ENCODE measurements at regions not wholly inside any gene's neighbourhood (a gene's known extent, or its start where the extent isn't known, plus 50 kb on each side); places are given as distances from the start of the nearest gene placed in this dataset.

GRCh38 chrX:87388381-87388780 lies 129.2 kb upstream of the KLHL4 start:
- DNase-seq = no peak
- Histone ChIP-seq H3K27me3 (ENCODE audit: low read depth) (no peaks in the 10 kb centered on the region), H3K4me3 (no peak overlapping the region), H3K4me1 (no peaks in the 10 kb centered on the region), H3K27ac (replicated peaks) (no peak overlapping the region), H3K36me3 (no peaks in the 10 kb centered on the region), H3K9me3 (replicated peaks) (no peaks in the 10 kb centered on the region)
- TF ChIP-seq CTCF (IDR thresholded peaks at IDR 0.05; ENCODE audit: borderline replicate concordance) = no peak
- intact Hi-C loops (cut with micrococcal nuclease) = no loop called here

- Histone ChIP-seq H3K4me3 (no peak overlapping the region), H3K9me3 (replicated peaks) (no peaks in the 10 kb centered on the region), H3K36me3 (no peaks in the 10 kb centered on the region), H3K27ac (replicated peaks) (no peak overlapping the region), H3K27me3 (ENCODE audit: low read depth) (no peaks in the 10 kb centered on the region), H3K4me1 (no peaks in the 10 kb centered on the region)
- no peak for DNase-seq
- intact Hi-C loops (cut with micrococcal nuclease) = no loop called here
- TF ChIP-seq CTCF (IDR thresholded peaks at IDR 0.05; ENCODE audit: borderline replicate concordance) = no peak
Measured at GRCh38 chrX:87391742-87392141, 125.9 kb upstream of the KLHL4 start.

DNA sequence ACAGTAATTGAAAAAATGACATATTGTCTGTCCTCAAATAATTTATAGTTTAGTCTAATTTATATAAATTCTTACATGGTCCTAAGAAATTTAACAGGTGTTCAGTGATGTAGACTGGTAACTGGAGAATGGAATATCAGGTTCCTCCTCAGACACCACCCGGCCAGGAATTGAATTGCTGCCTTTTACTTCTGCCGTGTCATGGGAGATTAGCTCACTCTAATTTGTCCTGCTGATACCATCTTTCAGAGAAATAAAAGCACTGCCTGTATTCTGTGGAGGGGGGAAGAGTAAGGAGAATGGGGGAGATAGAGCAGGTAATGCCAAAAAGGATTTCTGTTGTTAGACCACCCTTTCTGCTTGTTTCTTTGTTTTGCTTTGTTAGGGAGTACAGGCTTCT lies 125.2 kb upstream of the KLHL4 start:
- Histone ChIP-seq H3K9me3 (replicated peaks) (no peaks in the 10 kb centered on the region), H3K27me3 (ENCODE audit: low read depth) (no peaks in the 10 kb centered on the region), H3K36me3 (no peaks in the 10 kb centered on the region), H3K27ac (replicated peaks) (no peak overlapping the region), H3K4me1 (no peaks in the 10 kb centered on the region), H3K4me3 (no peak overlapping the region)
- no peak for DNase-seq
- TF ChIP-seq CTCF (IDR thresholded peaks at IDR 0.05; ENCODE audit: borderline replicate concordance) = no peak
- intact Hi-C loops (cut with micrococcal nuclease) = no loop called here

DNA sequence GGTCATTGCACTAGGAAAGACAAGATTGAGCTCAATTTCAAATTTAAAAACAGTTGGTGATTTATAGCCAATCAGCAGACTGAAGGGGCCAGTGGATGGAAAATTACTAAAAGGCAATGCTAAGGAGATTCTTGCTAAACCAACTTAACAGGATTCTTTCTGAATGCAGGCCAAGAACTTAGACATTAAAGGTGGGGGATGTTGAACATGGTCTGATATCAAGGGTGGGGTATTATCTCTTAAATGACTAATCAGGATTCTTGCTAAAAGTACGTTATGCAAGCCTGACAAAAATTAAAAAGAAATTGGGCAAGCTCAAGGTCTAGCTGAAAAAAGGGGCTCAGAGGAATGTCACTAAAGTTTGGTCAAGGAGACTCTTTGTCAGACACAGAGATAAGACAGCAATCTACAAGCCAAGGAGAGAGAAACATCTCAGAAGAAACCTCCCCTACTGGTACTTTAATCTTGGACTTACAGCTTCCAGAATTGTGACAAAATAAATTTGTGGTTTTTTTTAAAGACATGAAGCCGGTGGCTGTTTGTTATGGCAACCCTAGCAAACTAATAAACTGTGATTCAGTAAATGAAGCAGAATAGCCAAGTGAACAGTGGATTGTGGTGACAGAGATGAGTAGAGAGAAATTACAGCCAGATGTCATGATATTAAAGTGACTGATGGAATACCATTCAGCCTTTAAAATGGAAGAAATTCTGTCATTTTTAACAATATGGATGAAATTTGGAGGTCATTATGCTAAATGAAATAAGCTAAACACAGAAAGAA lies 120.3 kb upstream of the KLHL4 start:
- no peak for TF ChIP-seq CTCF (IDR thresholded peaks at IDR 0.05; ENCODE audit: borderline replicate concordance)
- H3K27ac ChIP-seq (replicated peaks) = no peak overlapping the region
- no peaks in the 10 kb centered on the region for H3K9me3 ChIP-seq (replicated peaks)
- no peaks in the 10 kb centered on the region for H3K36me3 ChIP-seq
- no peak overlapping the region for H3K4me3 ChIP-seq
- no peak for DNase-seq
- H3K27me3 ChIP-seq (ENCODE audit: low read depth) = no peaks in the 10 kb centered on the region
- H3K4me1 ChIP-seq = no peaks in the 10 kb centered on the region
- intact Hi-C loops (cut with micrococcal nuclease) = no loop called here

DNA sequence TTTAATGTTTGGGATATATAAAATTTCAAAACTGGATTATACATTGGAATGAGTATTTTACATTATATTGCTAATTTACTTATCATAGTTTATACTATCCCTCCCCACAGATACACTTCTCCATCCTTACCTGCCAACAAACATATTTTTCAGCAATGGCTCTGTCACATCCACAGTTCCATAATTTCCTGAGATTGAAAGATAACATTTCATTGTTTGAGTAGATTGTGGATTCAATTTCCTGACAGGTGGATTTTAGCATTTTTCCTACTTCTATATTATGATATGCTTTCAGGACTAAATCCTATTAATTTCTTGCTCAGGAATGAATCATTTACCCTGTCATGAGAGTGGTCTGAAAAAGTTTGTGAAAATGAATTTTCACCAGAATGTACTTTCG lies 115.3 kb upstream of the KLHL4 start:
- no peak for DNase-seq
- no peak for TF ChIP-seq CTCF (IDR thresholded peaks at IDR 0.05; ENCODE audit: borderline replicate concordance)
- intact Hi-C loops (cut with micrococcal nuclease) = no loop called here
- Histone ChIP-seq H3K4me3 (no peak overlapping the region), H3K4me1 (no peaks in the 10 kb centered on the region), H3K27me3 (ENCODE audit: low read depth) (no peaks in the 10 kb centered on the region), H3K27ac (replicated peaks) (no peak overlapping the region), H3K9me3 (replicated peaks) (no peaks in the 10 kb centered on the region), H3K36me3 (no peaks in the 10 kb centered on the region)
